C4-2B (cell line): ENCODE measurements at regions not wholly inside any gene's neighbourhood (a gene's known extent, or its start where the extent isn't known, plus 50 kb on each side); places are given as distances from the start of the nearest gene placed in this dataset.
"Not testable (repeated sequence)": the region's sequence is repeated elsewhere in the genome, so short reads cannot be mapped to it uniquely, and the experiment has no call there.

Experiments
- H3K27ac ChIP-seq: fragments of 450-650 bp; 2 replicates; pipeline ENCODE4 v1.5.1; 2017
- CTCF ChIP-seq: fragments of 450-650 bp; conservative IDR thresholded peaks from 2 replicates; pipeline ENCODE4 v1.5.1; 2017; ENCODE audit warnings: mild to moderate bottlenecking
- ZFX ChIP-seq: fragments of 450-650 bp; IDR thresholded peaks from 2 replicates; pipeline ENCODE4 v1.6.1; 2017

- no peak overlapping the region for H3K27ac ChIP-seq
- TF ChIP-seq ZFX (no peak), CTCF (no peak)
Observed at GRCh38 chr4:151524610-151525009, 115.6 kb downstream of the FHIP1A start.

- not testable (repeated sequence) for H3K27ac ChIP-seq
Observed at GRCh38 chr4:151526489-151526888, 117.5 kb downstream of the FHIP1A start.

GRCh38 chr4:151527699-151528098 lies 118.7 kb downstream of the FHIP1A start:
- no peak for TF ChIP-seq ZFX
- TF ChIP-seq CTCF: no peak
- H3K27ac ChIP-seq: no peak overlapping the region

GRCh38 chr4:151529187-151529586 lies 120.2 kb downstream of the FHIP1A start:
- no peak overlapping the region for H3K27ac ChIP-seq
- no peak for TF ChIP-seq CTCF
- TF ChIP-seq ZFX: no peak

- no peak overlapping the region for H3K27ac ChIP-seq
- TF ChIP-seq CTCF: no peak
Observed at GRCh38 chr4:151530230-151530629, 121.3 kb downstream of the FHIP1A start.

GRCh38 chr4:151530783-151531182 lies 121.8 kb downstream of the FHIP1A start:
- TF ChIP-seq ZFX (no peak), CTCF (no peak)
- no peak overlapping the region for H3K27ac ChIP-seq

- TF ChIP-seq ZFX (no peak), CTCF (no peak)
- no peak overlapping the region for H3K27ac ChIP-seq
Observed at GRCh38 chr4:151532001-151532708, 123.2 kb downstream of the FHIP1A start.

- H3K27ac ChIP-seq: no peak overlapping the region
- TF ChIP-seq CTCF (no peak), ZFX (no peak)
Observed at GRCh38 chr4:151534195-151534594, 125.2 kb downstream of the FHIP1A start.
